ENCODE measurements at regions not wholly inside any gene's neighbourhood (a gene's known extent, or its start where the extent isn't known, plus 50 kb on each side); places are given as distances from the start of the nearest gene placed in this dataset.
A peak's percentile ranks its signal among the peaks of the same experiment; 100 is the strongest.

DNA sequence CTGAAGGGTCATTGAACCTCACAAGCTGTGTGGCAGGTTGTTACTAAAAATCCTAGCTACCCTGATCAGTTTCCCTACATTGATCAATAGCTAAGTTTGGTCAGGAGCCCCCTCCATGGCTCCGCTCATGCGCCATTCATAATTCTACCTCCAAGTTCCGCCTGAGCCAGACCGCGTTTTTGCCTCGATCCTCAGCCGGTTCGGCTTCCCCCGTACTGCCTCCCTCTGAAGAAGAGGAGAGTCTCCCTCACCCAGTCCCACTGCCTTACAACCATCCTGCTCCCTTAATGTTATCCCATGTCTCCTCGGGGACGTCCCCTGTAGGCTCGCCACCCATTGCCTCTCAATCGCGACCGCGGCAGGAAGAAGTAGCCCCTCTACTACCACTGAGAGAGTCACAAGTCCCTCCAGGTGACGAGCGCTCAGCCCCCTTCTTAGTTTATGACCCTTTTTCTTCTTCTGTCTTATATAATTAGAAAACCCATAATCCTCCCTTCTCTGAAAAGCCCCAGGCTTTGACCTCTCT, 158.2 kb downstream of the DEFB131A start:
- 95% methylated on average over 18 of the region's 18 CpGs; no CpG with 5 or more reads in 1 of the 2 experiments for WGBS, 2 experiments (ENCODE audit: extremely low coverage in 1 of 2, insufficient coverage in 1 of 2, insufficient read length in 1 of 2, insufficient replicate concordance in 2 of 2, low coverage in 1 of 2, low lambda C conversion rate in 2 of 2, missing lambda C conversion rate in 1 of 2)
- no peak overlapping the region for H3K56ac ChIP-seq (replicated peaks; ENCODE audit: insufficient read length, low read depth, low read length)
- peak overlapping the region; percentile 29; the same call in 1 of the 2 replicates for H4K8ac ChIP-seq (ENCODE audit: extremely low read depth, insufficient read depth, low read length)
- POLR2A ChIA-PET (ENCODE audit: partially characterized antibody): no interaction called here
- H3K79me2 ChIP-seq (ENCODE audit: control insufficient read depth in 1 of 2, insufficient read depth in 2 of 2, low read length in 2 of 2): no peaks in the 10 kb centered on the region
- CTCF ChIA-PET (ENCODE audit: partially characterized antibody): interaction anchor here (0.6 to 1.2 kb wide), 4 partner anchors 10 to 1009 kb away, joined by 3 to 5 read pairs (median 4); no protein-coding TSS in a partner anchor
- no peak overlapping the region for H4K5ac ChIP-seq (ENCODE audit: insufficient read length, low read depth, low read length)
- H3K9me3 ChIP-seq (ENCODE audit: insufficient read depth in 2 of 2, low read depth in 1 of 2, low read length in 1 of 2): no peaks in the 10 kb centered on the region
- no peak for DNase-seq (ENCODE audit: low read depth in 1 of 2, low spot score in 2 of 2)
- H3K4ac ChIP-seq (replicated peaks; ENCODE audit: insufficient read length, low read depth, low read length): no peak overlapping the region
- TF ChIP-seq, protein P1, sequence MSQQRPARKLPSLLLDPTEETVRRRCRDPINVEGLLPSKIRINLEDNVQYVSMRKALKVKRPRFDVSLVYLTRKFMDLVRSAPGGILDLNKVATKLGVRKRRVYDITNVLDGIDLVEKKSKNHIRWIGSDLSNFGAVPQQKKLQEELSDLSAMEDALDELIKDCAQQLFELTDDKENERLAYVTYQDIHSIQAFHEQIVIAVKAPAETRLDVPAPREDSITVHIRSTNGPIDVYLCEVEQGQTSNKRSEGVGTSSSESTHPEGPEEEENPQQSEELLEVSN (IDR thresholded peaks at IDR 0.05): no peak
- TF ChIP-seq MAFK (IDR thresholded peaks at IDR 0.05; ENCODE audit: low read depth, low read length): no peak
- no peak for TF ChIP-seq FOSL1 (IDR thresholded peaks at IDR 0.05; ENCODE audit: insufficient read depth, low read depth, low read length)
- no peak for TF ChIP-seq KDM5A (IDR thresholded peaks at IDR 0.05; ENCODE audit: low read length)
- no peak for TF ChIP-seq TCF12 (IDR thresholded peaks at IDR 0.05; ENCODE audit: low read depth, low read length)
- TF ChIP-seq POLR2AphosphoS5 (IDR thresholded peaks at IDR 0.05; ENCODE audit: low read depth, low read length): no peak
- no peak for TF ChIP-seq CEBPB (IDR thresholded peaks at IDR 0.05; ENCODE audit: low read depth, low read length)
- no peak for TF ChIP-seq EGR1 (IDR thresholded peaks at IDR 0.05; ENCODE audit: borderline replicate concordance, low read depth, low read length)
- no peak for TF ChIP-seq RAD21 (IDR thresholded peaks at IDR 0.05 in 1 of 2, conservative IDR thresholded peaks at IDR 0.05 in 1 of 2; ENCODE audit: low read depth in 2 of 2, low read length in 2 of 2)
- no peak for TF ChIP-seq SIN3A (conservative IDR thresholded peaks at IDR 0.05 in 1 of 2, IDR thresholded peaks at IDR 0.05 in 1 of 2; ENCODE audit: low read depth in 1 of 2, low read length in 2 of 2)
- TF ChIP-seq GTF2F1 (IDR thresholded peaks at IDR 0.05; ENCODE audit: borderline replicate concordance, low read depth, low read length): no peak
- TF ChIP-seq HDAC2 (IDR thresholded peaks at IDR 0.05; ENCODE audit: borderline replicate concordance in 1 of 2, low read depth in 2 of 2, low read length in 2 of 2): no peak
- no peak for TF ChIP-seq CHD1 (IDR thresholded peaks at IDR 0.05; ENCODE audit: low read depth, low read length)
- no peak overlapping the region for H3K27ac ChIP-seq (ENCODE audit: low read depth, low read length)
- H3K4me1 ChIP-seq (replicated peaks in 1 of 4; ENCODE audit: control insufficient read depth in 3 of 4, insufficient read depth in 4 of 4, low read length in 3 of 4): peaks cover 0 to 3% (median 2%) of the 10 kb centered on the region in 4 experiments; a peak in 3 of 7 replicates
- no peak overlapping the region for H2AK5ac ChIP-seq (ENCODE audit: low read depth, low read length)
- H3K4me2 ChIP-seq (ENCODE audit: insufficient read depth in 1 of 2, low read depth in 2 of 2, low read length in 2 of 2): no peak overlapping the region
- no peaks in the 10 kb centered on the region for H3K36me3 ChIP-seq (ENCODE audit: control insufficient read depth in 2 of 4, insufficient read depth in 4 of 4, low read length in 3 of 4)
- H2BK12ac ChIP-seq (ENCODE audit: low read depth, low read length): no peak overlapping the region
- H2BK5ac ChIP-seq (ENCODE audit: low read depth, low read length): no peak overlapping the region
- no peak overlapping the region for H4K91ac ChIP-seq (replicated peaks; ENCODE audit: insufficient read length, low read length)
- H2BK20ac ChIP-seq (ENCODE audit: low read length): no peak overlapping the region
- no peaks in the 10 kb centered on the region for H3K79me1 ChIP-seq (ENCODE audit: low read depth, low read length)
- H4K20me1 ChIP-seq (replicated peaks in 1 of 2; ENCODE audit: control insufficient read depth in 1 of 2, insufficient read depth in 2 of 2, low read length in 2 of 2): no peaks in the 10 kb centered on the region
- no peak for FAIRE-seq
- no peaks in the 10 kb centered on the region for H3K27me3 ChIP-seq (replicated peaks in 1 of 4; ENCODE audit: control insufficient read depth in 3 of 4, extremely low read depth in 1 of 4, insufficient read depth in 3 of 4, low read length in 3 of 4)
- H3K14ac ChIP-seq (ENCODE audit: insufficient read length): no peak overlapping the region
- no peak overlapping the region for H2BK15ac ChIP-seq (ENCODE audit: low read length)
- no peaks in the 10 kb centered on the region for H3K23me2 ChIP-seq (ENCODE audit: low read depth, low read length)
- H3K4me3 ChIP-seq (ENCODE audit: extremely low read depth in 1 of 4, insufficient read depth in 2 of 4, low read depth in 3 of 4, low read length in 4 of 4): no peak overlapping the region
- no peak overlapping the region for H3K23ac ChIP-seq (ENCODE audit: insufficient read length)
- no peak overlapping the region for H3K18ac ChIP-seq (ENCODE audit: extremely low read depth, low read length)
- no peak overlapping the region for H2AFZ ChIP-seq (ENCODE audit: low read length)
- no peak overlapping the region for H3K9ac ChIP-seq (replicated peaks in 1 of 4; ENCODE audit: extremely low read depth in 1 of 4, low read depth in 3 of 4, low read length in 3 of 4)
- H2BK120ac ChIP-seq (replicated peaks; ENCODE audit: low read depth, low read length): no peak overlapping the region

All from H1 (cell line).